Colonic mucosa (tissue), 4 donors: ENCODE measurements at regions not wholly inside any gene's neighbourhood (a gene's known extent, or its start where the extent isn't known, plus 50 kb on each side); places are given as distances from the start of the nearest gene placed in this dataset.

Experiments used
- DNase-seq: peaks from one replicate; pipeline ENCODE4 v3.0.0-alpha.2; 2020
- H3K27ac ChIP-seq: fragments of 200-600 bp; one replicate; pipeline ENCODE4 v1.8.0; 2021
- H3K27me3 ChIP-seq: fragments of 200-600 bp; one replicate; pipeline ENCODE4 v1.8.0; 2021
- H3K36me3 ChIP-seq: fragments of 200-600 bp; one replicate; pipeline ENCODE4 v1.8.0; 2021
- H3K4me1 ChIP-seq: fragments of 200-600 bp; one replicate; pipeline ENCODE4 v1.8.0; 2021; ENCODE audit warnings: mild to moderate bottlenecking
- H3K4me3 ChIP-seq: fragments of 200-600 bp; one replicate; pipeline ENCODE4 v1.8.0; 2021
- H3K9ac ChIP-seq, 2 donors: one replicate each; pipeline ENCODE4 v1.7.0; 2013; ENCODE audit warnings: control low read depth in 2 of 2, low read depth in 2 of 2, low read length in 2 of 2
- H3K9me3 ChIP-seq: fragments of 200-600 bp; one replicate; pipeline ENCODE4 v1.8.0; 2021
- intact Hi-C: fragments of 100-400 bp; cut with DNase I; formaldehyde crosslinking; loops from one replicate; pipeline ENCODE4 v1.14.1; 2022
- TF ChIP-seq, protein P1 (sequence below): fragments of 200-600 bp; IDR thresholded peaks from one replicate; pipeline ENCODE4 v1.8.0; 2022; ENCODE audit warnings: antibody characterized with exemption, mild to moderate bottlenecking
- donor health status: healthy.
- donor health status: DM: no; HTN: no; CAD: no.
- donor health status: DM: no; HTN: no; CAD: no.

DNA sequence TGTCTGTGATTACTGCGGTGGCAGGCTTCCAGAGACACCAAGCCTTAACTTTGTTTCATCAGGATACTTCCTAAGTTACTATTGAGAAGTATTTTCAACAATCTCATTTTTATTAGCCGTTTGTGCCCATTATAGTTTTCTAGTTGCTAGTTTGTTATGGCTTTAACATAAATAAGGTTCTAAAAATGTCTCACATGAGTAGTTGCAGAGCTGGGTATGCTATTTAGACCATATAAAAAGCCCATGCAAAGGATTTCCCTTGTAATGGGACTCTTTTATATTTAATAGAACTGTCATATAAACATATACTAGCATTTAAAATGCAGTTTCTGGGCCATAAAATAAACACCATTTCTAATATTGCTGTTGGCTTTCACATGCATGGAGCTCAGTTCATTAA is 205.3 kb upstream of the TCF21 start:
- no peaks in the 10 kb centered on the region for H3K4me1 ChIP-seq
- intact Hi-C loops, result no loop called here
- TF ChIP-seq, protein P1, sequence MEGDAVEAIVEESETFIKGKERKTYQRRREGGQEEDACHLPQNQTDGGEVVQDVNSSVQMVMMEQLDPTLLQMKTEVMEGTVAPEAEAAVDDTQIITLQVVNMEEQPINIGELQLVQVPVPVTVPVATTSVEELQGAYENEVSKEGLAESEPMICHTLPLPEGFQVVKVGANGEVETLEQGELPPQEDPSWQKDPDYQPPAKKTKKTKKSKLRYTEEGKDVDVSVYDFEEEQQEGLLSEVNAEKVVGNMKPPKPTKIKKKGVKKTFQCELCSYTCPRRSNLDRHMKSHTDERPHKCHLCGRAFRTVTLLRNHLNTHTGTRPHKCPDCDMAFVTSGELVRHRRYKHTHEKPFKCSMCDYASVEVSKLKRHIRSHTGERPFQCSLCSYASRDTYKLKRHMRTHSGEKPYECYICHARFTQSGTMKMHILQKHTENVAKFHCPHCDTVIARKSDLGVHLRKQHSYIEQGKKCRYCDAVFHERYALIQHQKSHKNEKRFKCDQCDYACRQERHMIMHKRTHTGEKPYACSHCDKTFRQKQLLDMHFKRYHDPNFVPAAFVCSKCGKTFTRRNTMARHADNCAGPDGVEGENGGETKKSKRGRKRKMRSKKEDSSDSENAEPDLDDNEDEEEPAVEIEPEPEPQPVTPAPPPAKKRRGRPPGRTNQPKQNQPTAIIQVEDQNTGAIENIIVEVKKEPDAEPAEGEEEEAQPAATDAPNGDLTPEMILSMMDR, result no peak
- H3K27me3 ChIP-seq, result no peaks in the 10 kb centered on the region
- no peaks in the 10 kb centered on the region for H3K9me3 ChIP-seq
- H3K4me3 ChIP-seq, result no peak overlapping the region
- no peak overlapping the region for H3K27ac ChIP-seq
- no peak for DNase-seq
- no peak overlapping the region for H3K9ac ChIP-seq
- H3K36me3 ChIP-seq, result no peaks in the 10 kb centered on the region

DNA sequence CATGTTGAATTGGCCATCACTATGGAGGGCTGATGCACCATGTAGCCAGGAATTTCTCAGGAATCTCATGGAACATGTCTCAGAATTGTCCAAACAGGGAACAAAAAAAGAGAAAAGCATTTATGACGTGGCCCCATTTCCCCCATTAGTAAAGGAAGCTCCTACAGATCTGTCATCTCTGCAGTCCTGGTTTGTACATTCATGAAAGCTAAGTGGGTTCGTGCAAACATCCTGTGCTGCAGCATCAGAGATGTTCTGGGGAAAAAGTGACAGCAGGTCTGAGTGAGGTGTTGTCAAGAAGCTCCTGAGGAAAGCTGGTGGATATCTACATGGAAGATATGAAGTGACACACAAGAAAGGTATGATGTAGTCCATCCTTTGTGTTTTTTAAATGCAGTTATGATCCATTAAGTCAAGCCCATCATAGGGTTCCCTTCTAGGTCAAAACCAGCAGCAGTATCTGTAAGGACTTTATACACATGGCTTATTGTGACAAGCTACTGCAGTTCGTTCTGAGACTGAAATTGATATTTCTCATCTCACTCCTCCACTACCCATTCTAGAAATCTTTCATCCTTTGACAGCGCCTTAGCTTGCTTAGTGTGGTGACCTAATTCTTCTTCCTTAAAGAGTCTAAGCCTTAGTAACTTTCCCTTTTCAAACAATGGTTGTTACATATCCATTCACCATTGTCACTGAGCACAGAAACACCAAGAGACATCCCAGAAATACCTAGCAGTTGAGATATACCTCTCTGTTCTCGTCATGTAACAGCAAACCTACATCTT is 200.0 kb upstream of the TCF21 start:
- TF ChIP-seq, protein P1, result no peak
- intact Hi-C loops, result no loop called here
- Histone ChIP-seq H3K36me3 (no peaks in the 10 kb centered on the region), H3K9ac (no peak overlapping the region), H3K4me3 (no peak overlapping the region), H3K27ac (no peak overlapping the region), H3K4me1 (no peaks in the 10 kb centered on the region), H3K27me3 (no peaks in the 10 kb centered on the region), H3K9me3 (no peaks in the 10 kb centered on the region)
- DNase-seq, result no peak

DNA sequence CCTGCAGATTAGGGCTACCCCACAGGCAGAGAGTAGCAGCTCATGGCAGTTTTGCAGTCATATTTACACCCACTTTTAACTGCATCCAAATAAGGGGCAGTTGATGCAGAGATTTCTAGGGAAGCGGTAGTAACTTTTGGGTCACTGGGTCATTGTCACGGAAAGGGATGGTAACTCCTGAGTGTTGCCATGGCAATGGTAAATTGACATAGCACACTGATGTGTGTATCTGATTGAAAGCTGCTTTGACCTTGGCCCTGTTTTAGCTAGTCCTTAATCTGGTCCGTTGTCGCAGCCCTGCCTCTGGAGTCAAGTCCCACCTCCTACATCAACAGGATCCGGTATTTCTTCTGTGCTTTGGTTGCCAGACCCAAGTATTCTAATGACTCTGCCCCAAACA is 199.1 kb upstream of the TCF21 start:
- no peak for DNase-seq
- Histone ChIP-seq H3K27me3 (no peaks in the 10 kb centered on the region), H3K9me3 (no peaks in the 10 kb centered on the region), H3K4me3 (no peak overlapping the region), H3K9ac (no peak overlapping the region), H3K27ac (no peak overlapping the region), H3K36me3 (no peaks in the 10 kb centered on the region), H3K4me1 (no peaks in the 10 kb centered on the region)
- TF ChIP-seq, protein P1, result no peak
- intact Hi-C loops, result no loop called here

DNA sequence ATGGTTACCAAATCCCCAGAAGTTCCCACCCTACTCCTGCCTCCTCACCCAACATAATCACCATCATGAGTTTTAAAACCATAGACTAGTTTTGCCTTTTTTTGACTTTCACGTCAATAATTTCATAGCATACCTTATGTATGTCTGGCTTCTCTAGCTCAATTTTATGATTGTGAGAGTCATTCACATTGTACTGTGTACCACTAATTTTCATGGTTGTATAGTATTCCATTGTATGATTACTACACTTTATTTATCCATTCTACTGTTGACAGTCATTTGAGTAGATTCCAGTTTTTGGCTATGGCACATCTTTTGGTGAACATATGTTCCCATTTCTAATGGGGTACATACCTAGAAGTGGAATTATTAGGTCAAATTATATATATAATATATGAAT is 195.3 kb upstream of the TCF21 start:
- DNase-seq, result no peak
- no peak overlapping the region for H3K4me3 ChIP-seq
- H3K27ac ChIP-seq, result no peak overlapping the region
- no peaks in the 10 kb centered on the region for H3K9me3 ChIP-seq
- H3K9ac ChIP-seq, result no peak overlapping the region
- no peaks in the 10 kb centered on the region for H3K27me3 ChIP-seq
- no peaks in the 10 kb centered on the region for H3K4me1 ChIP-seq
- intact Hi-C loops, result no loop called here
- TF ChIP-seq, protein P1, result no peak
- H3K36me3 ChIP-seq, result no peaks in the 10 kb centered on the region

DNA sequence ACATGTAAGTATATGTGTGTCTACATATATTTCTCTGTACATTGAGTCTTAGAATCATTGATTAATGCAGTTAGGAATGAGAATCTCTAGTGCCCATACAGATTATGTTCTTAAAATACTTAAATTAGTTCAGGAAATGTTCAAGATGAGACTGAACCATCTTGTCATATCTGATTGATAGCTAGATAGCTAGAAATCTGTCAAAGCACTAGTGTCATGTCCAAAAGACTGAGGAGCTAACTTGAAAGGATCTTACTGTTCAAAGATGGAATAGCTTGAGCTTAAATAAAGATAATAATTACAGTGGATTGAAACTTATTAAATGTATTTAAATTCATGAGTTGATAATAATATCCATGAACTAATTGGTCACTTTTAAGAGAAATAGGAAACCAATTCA is 191.7 kb upstream of the TCF21 start:
- H3K27ac ChIP-seq, result no peak overlapping the region
- no peaks in the 10 kb centered on the region for H3K27me3 ChIP-seq
- no peak overlapping the region for H3K4me3 ChIP-seq
- TF ChIP-seq, protein P1, result no peak
- H3K36me3 ChIP-seq, result no peaks in the 10 kb centered on the region
- intact Hi-C loops, result no loop called here
- H3K4me1 ChIP-seq, result no peaks in the 10 kb centered on the region
- H3K9me3 ChIP-seq, result no peaks in the 10 kb centered on the region
- H3K9ac ChIP-seq, result no peak overlapping the region
- DNase-seq, result no peak
